Type B pancreatic cell (in vitro differentiated cells): ENCODE measurements at regions not wholly inside any gene's neighbourhood (a gene's known extent, or its start where the extent isn't known, plus 50 kb on each side); places are given as distances from the start of the nearest gene placed in this dataset.

ENCODE experiments used
- DNase-seq: peaks from one replicate; pipeline ENCODE4 v3.0.0; 2021; ENCODE audit warnings: mixed read lengths; ENCODE audit not compliant: unreplicated experiment; ENCODE audit errors: extremely low spot score
- H3K27ac Mint-ChIP-seq: 2 replicates; pipeline ENCODE4 v1.8.0; 2021; ENCODE audit warnings: mild to moderate bottlenecking, mixed read lengths
- H3K27me3 Mint-ChIP-seq: 2 replicates; pipeline ENCODE4 v1.8.0; 2021; ENCODE audit warnings: mixed read lengths
- H3K36me3 Mint-ChIP-seq: 2 replicates; pipeline ENCODE4 v1.8.0; 2021; ENCODE audit warnings: mixed read lengths
- H3K4me1 Mint-ChIP-seq: one replicate; pipeline ENCODE4 v1.8.0; 2021; ENCODE audit warnings: mixed read lengths; ENCODE audit not compliant: unreplicated experiment
- H3K4me3 Mint-ChIP-seq: 2 replicates; pipeline ENCODE4 v1.8.0; 2021; ENCODE audit warnings: mild to moderate bottlenecking, mixed read lengths
- H3K9me3 Mint-ChIP-seq: 2 replicates; pipeline ENCODE4 v1.8.0; 2021; ENCODE audit warnings: mixed read lengths
- CTCF ChIP-seq: fragments of 200-600 bp; sonication (generic); conservative IDR thresholded peaks from 2 replicates; pipeline ENCODE4 v1.5.0; 2021; ENCODE audit warnings: antibody characterized with exemption, mild to moderate bottlenecking

- no peaks in the 10 kb centered on the region for H3K36me3 Mint-ChIP-seq
- peaks cover 11% of the 10 kb centered on the region for H3K4me1 Mint-ChIP-seq
- no peaks in the 10 kb centered on the region for H3K9me3 Mint-ChIP-seq
- DNase-seq, result no peak
- TF ChIP-seq CTCF, result no peak
- no peak overlapping the region for H3K4me3 Mint-ChIP-seq
- no peak overlapping the region for H3K27ac Mint-ChIP-seq
- no peaks in the 10 kb centered on the region for H3K27me3 Mint-ChIP-seq
These were observed 381.9 kb downstream of the CTTN start for GRCh38 chr11:70780246-70780535.

- no peak overlapping the region for H3K4me3 Mint-ChIP-seq
- no peak for DNase-seq
- H3K9me3 Mint-ChIP-seq, result no peaks in the 10 kb centered on the region
- TF ChIP-seq CTCF, result no peak
- H3K27me3 Mint-ChIP-seq, result no peaks in the 10 kb centered on the region
- H3K36me3 Mint-ChIP-seq, result no peaks in the 10 kb centered on the region
- no peak overlapping the region for H3K27ac Mint-ChIP-seq
- H3K4me1 Mint-ChIP-seq, result peaks cover 11% of the 10 kb centered on the region
These were observed 384.1 kb downstream of the CTTN start for GRCh38 chr11:70782401-70782913.

- no peaks in the 10 kb centered on the region for H3K9me3 Mint-ChIP-seq
- TF ChIP-seq CTCF, result no peak
- no peaks in the 10 kb centered on the region for H3K27me3 Mint-ChIP-seq
- peaks cover 11% of the 10 kb centered on the region for H3K4me1 Mint-ChIP-seq
- no peak for DNase-seq
- H3K27ac Mint-ChIP-seq, result no peak overlapping the region
- no peaks in the 10 kb centered on the region for H3K36me3 Mint-ChIP-seq
- no peak overlapping the region for H3K4me3 Mint-ChIP-seq
These were observed 385.0 kb downstream of the CTTN start for GRCh38 chr11:70783356-70783755.

GRCh38 chr11:70783821-70784220 lies 385.5 kb downstream of the CTTN start:
- Mint-ChIP-seq H3K27ac (no peak overlapping the region), H3K27me3 (no peaks in the 10 kb centered on the region), H3K4me1 (peaks cover 6% of the 10 kb centered on the region), H3K9me3 (no peaks in the 10 kb centered on the region), H3K36me3 (no peaks in the 10 kb centered on the region), H3K4me3 (no peak overlapping the region)
- no peak for DNase-seq
- TF ChIP-seq CTCF, result no peak

GRCh38 chr11:70785372-70785771 lies 387.0 kb downstream of the CTTN start:
- H3K36me3 Mint-ChIP-seq, result no peaks in the 10 kb centered on the region
- no peak overlapping the region for H3K4me3 Mint-ChIP-seq
- TF ChIP-seq CTCF, result no peak
- no peaks in the 10 kb centered on the region for H3K9me3 Mint-ChIP-seq
- no peak for DNase-seq
- H3K27me3 Mint-ChIP-seq, result no peaks in the 10 kb centered on the region
- no peak overlapping the region for H3K27ac Mint-ChIP-seq
- peaks cover 4% of the 10 kb centered on the region for H3K4me1 Mint-ChIP-seq

- Mint-ChIP-seq H3K4me1 (peaks cover 4% of the 10 kb centered on the region), H3K27me3 (no peaks in the 10 kb centered on the region), H3K9me3 (no peaks in the 10 kb centered on the region), H3K27ac (no peak overlapping the region), H3K4me3 (no peak overlapping the region), H3K36me3 (no peaks in the 10 kb centered on the region)
- no peak for DNase-seq
- no peak for TF ChIP-seq CTCF
These were observed 387.8 kb downstream of the CTTN start for GRCh38 chr11:70786021-70786665.
